ENCODE measurements at regions not wholly inside any gene's neighbourhood (a gene's known extent, or its start where the extent isn't known, plus 50 kb on each side); places are given as distances from the start of the nearest gene placed in this dataset.

DNA sequence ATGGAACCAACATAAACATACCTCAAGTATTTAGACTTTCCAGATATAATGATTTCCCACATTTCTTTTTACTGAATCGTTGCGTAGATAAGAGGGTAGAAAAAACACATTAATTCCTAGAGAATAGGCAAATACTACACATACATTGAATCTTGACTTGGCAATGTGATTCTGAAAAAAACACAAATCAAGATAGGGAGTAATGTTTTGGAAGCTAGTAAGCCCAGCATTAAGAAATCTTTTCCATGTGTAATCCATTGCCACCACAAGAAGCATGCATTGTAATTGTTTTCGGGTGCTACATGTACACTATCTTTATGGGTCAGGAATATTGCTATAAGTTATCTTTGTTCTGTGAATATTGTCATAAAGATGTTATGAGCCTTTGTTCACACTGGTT, 269.8 kb upstream of the PDGFD start:
- TF ChIP-seq, protein P1, sequence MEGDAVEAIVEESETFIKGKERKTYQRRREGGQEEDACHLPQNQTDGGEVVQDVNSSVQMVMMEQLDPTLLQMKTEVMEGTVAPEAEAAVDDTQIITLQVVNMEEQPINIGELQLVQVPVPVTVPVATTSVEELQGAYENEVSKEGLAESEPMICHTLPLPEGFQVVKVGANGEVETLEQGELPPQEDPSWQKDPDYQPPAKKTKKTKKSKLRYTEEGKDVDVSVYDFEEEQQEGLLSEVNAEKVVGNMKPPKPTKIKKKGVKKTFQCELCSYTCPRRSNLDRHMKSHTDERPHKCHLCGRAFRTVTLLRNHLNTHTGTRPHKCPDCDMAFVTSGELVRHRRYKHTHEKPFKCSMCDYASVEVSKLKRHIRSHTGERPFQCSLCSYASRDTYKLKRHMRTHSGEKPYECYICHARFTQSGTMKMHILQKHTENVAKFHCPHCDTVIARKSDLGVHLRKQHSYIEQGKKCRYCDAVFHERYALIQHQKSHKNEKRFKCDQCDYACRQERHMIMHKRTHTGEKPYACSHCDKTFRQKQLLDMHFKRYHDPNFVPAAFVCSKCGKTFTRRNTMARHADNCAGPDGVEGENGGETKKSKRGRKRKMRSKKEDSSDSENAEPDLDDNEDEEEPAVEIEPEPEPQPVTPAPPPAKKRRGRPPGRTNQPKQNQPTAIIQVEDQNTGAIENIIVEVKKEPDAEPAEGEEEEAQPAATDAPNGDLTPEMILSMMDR (IDR thresholded peaks at IDR 0.05): no peak
- TF ChIP-seq POLR2A (IDR thresholded peaks at IDR 0.05) (no peak), POLR2AphosphoS5 (IDR thresholded peaks at IDR 0.05) (no peak)

All from upper lobe of left lung (tissue), 4 donors.